ENCODE measurements at regions not wholly inside any gene's neighbourhood (a gene's known extent, or its start where the extent isn't known, plus 50 kb on each side); places are given as distances from the start of the nearest gene placed in this dataset.

GRCh38 chr2:53212576-53212975 is 555.0 kb upstream of the CHAC2 start (continued):
- no peak for TF ChIP-seq ZNF48 (tag by site-specific recombination; IDR thresholded peaks at IDR 0.05)

GRCh38 chr2:53211201-53211774 is 556.3 kb upstream of the CHAC2 start:
- ChIA-PET CTCF (interaction anchor here (0.6 to 1.0 kb wide), 2 partner anchors 10 to 13 kb away, joined by 3 to 5 read pairs; no protein-coding TSS in a partner anchor), POLR2A (no interaction called here)
- Histone ChIP-seq H3K27ac (ENCODE audit: extremely low read depth, low read depth, low read length) (no peak overlapping the region), H3K4me1 (ENCODE audit: control insufficient read depth, insufficient read depth, low read length) (no peaks in the 10 kb centered on the region), H3K9me3 (ENCODE audit: control insufficient read depth, insufficient read depth, low read depth, low read length) (no peaks in the 10 kb centered on the region), H3K36me3 (ENCODE audit: control insufficient read depth in 2 of 2, insufficient read depth in 1 of 2, low read length in 2 of 2) (no peaks in the 10 kb centered on the region), H3K4me3 (ENCODE audit: low read depth, low read length) (no peak overlapping the region)
- TF ChIP-seq ZNF18 (tag by site-specific recombination; IDR thresholded peaks at IDR 0.05), result no peak
- no peak for TF ChIP-seq GLIS1 (tag by site-specific recombination; IDR thresholded peaks at IDR 0.05)
- TF ChIP-seq ZNF221 (tag by site-specific recombination; IDR thresholded peaks at IDR 0.05; ENCODE audit: borderline replicate concordance), result no peak
- no peak for TF ChIP-seq ZNF175 (tag by site-specific recombination; IDR thresholded peaks at IDR 0.05)
- no peak for TF ChIP-seq TRIM28 (IDR thresholded peaks at IDR 0.05; ENCODE audit: borderline replicate concordance, low read length)
- TF ChIP-seq ZNF311 (tag by site-specific recombination; IDR thresholded peaks at IDR 0.05; ENCODE audit: borderline replicate concordance), result no peak
- TF ChIP-seq AEBP2 (tag by site-specific recombination; IDR thresholded peaks at IDR 0.05; ENCODE audit: borderline replicate concordance), result no peak

- H3K4me1 ChIP-seq (ENCODE audit: control insufficient read depth, insufficient read depth, low read length), result no peaks in the 10 kb centered on the region
- H3K4me3 ChIP-seq (ENCODE audit: low read depth, low read length), result no peak overlapping the region
- TF ChIP-seq ZNF248 (tag by site-specific recombination; IDR thresholded peaks at IDR 0.05), result no peak
- TF ChIP-seq ZFHX2 (tag by site-specific recombination; conservative IDR thresholded peaks at IDR 0.05), result no peak
- TF ChIP-seq ZNF692 (tag by site-specific recombination; IDR thresholded peaks at IDR 0.05), result no peak
- no peak for TF ChIP-seq ZNF654 (tag by site-specific recombination; IDR thresholded peaks at IDR 0.05; ENCODE audit: low read depth)
- TF ChIP-seq REST (tag by site-specific recombination; IDR thresholded peaks at IDR 0.05), result no peak
- TF ChIP-seq ZNF19 (tag by site-specific recombination; IDR thresholded peaks at IDR 0.05; ENCODE audit: low read depth), result no peak
- no peak for TF ChIP-seq ZNF202 (tag by site-specific recombination; IDR thresholded peaks at IDR 0.05; ENCODE audit: borderline replicate concordance)
- no peak for TF ChIP-seq ZNF23 (tag by site-specific recombination; IDR thresholded peaks at IDR 0.05; ENCODE audit: borderline replicate concordance)
- TF ChIP-seq ZNF223 (tag by site-specific recombination; IDR thresholded peaks at IDR 0.05), result no peak
- TF ChIP-seq ZNF639 (tag by site-specific recombination; IDR thresholded peaks at IDR 0.05), result no peak
- TF ChIP-seq ZNF561 (tag by site-specific recombination; IDR thresholded peaks at IDR 0.05; ENCODE audit: borderline replicate concordance), result no peak
- no peaks in the 10 kb centered on the region for H3K36me3 ChIP-seq (ENCODE audit: control insufficient read depth in 2 of 2, insufficient read depth in 1 of 2, low read length in 2 of 2)
- POLR2A ChIA-PET, result no interaction called here
- CTCF ChIA-PET, result interaction anchor here (0.7 to 1.0 kb wide), 2 partner anchors 9 to 11 kb away, joined by 3 read pairs; no protein-coding TSS in a partner anchor
- H3K27ac ChIP-seq (ENCODE audit: extremely low read depth, low read depth, low read length), result no peak overlapping the region
- no peaks in the 10 kb centered on the region for H3K9me3 ChIP-seq (ENCODE audit: control insufficient read depth, insufficient read depth, low read depth, low read length)
These were observed 557.1 kb upstream of the CHAC2 start for GRCh38 chr2:53210538-53210937.
